ENCODE measurements at regions not wholly inside any gene's neighbourhood (a gene's known extent, or its start where the extent isn't known, plus 50 kb on each side); places are given as distances from the start of the nearest gene placed in this dataset.

DNA sequence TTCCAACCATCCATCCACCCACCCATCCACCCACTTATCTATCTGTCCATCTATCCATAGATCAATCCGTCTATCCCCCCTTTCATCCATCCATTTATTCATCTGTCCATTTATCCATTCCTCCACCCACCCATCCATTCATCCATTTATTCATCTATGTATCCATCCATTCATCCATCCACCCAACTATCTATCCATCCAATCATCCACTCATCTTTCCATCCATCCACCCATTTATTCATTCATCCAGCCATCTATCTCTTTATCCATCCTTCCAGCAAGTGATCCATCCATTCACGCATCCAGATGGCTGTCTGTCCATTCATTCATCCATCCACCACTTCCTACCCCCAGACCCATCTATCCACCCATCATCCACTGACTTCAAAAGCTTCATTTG is 84.0 kb upstream of the CD99 start:
- no peak for DNase-seq

DNA sequence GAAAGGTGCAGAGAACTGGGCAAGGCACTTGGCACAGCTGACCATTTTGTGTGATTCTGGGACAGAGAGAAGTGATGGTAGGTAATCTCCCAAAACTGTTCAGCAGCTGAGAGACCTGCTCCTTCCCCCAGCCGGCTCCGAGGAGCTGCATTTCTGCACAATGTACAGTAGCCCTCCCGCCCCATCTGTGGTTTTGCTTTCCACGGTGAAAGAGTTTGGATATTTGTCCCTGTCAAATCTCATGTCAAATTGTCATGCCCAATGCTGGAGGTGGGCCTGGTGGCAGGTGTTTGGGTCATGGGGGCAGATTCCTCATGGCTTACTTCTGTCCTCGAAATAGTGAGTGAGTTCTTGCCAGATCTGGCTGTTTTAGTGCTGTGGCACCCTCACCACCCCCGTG is 90.5 kb upstream of the CD99 start:
- DNase-seq, result no peak

GRCh38 chrX:2596555-2597255 is 94.4 kb upstream of the CD99 start:
- no peak for DNase-seq

GRCh38 chrX:2596045-2596444 is 95.0 kb upstream of the CD99 start:
- DNase-seq, result no peak

- DNase-seq, result no peak
These were observed 94.5 kb upstream of the DHRSX start for GRCh38 chrX:2595258-2595657.

DNA sequence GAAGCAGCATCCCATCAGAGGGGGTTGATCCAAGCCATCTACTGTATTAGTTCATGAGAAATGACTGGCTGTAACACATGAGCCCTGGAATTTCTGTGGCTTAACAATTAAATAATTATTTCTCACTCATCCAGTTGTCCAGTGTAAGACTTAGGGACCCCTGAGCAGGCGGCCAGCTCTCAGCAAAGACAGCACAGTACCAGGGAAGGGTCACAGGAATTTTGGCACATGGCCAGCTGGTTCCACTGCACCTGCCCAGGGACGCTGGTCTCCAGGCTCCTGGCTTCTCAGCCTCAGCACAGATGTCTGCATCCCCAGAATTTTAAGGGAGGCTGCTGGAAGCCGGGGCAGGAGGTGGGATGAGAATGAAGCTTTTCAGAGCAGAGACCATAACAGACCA is 93.7 kb upstream of the DHRSX start:
- DNase-seq, result no peak

GRCh38 chrX:2592279-2592678 is 91.5 kb upstream of the DHRSX start:
- no peak for DNase-seq

- no peak for DNase-seq
These were observed 88.6 kb upstream of the DHRSX start for GRCh38 chrX:2589186-2590020.

GRCh38 chrX:2588049-2588448 is 87.3 kb upstream of the DHRSX start:
- no peak for DNase-seq

DNA sequence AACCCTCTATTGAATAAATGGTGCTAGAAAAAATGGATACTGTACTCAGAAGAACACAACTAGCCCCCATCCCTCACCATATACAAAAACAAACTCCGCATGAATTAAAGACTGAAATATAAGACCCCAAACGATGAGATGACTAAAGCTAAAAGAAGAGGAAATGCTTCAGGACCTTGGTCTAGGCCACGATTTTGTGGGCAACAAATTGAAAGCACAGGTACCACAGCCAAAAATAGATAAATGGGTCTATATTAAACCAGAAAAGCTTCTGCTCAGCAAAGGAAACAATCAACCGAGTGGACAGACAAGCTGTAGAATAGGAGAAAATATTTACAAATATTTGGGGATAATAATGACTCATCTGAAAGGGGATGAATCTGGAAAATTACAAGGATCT is 86.4 kb upstream of the DHRSX start:
- no peak for DNase-seq

DNA sequence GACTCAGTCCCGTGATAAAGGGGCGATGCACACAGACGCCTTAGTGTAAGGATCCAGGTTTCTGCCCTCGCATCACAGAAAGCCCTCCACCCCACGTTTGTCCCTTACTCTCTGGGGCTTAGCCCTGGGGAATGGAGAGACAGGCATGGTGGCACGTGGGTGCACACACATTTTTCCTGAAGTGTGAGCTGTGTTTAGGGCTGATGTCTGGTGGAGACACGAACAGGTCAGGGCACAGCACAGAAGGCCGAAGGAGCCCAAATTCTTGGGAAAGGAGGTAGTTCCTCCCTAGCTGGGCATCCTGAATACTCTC is 84.3 kb upstream of the DHRSX start:
- DNase-seq, result no peak

- no peak for DNase-seq
These were observed 83.7 kb upstream of the DHRSX start for GRCh38 chrX:2584251-2585157.

DNA sequence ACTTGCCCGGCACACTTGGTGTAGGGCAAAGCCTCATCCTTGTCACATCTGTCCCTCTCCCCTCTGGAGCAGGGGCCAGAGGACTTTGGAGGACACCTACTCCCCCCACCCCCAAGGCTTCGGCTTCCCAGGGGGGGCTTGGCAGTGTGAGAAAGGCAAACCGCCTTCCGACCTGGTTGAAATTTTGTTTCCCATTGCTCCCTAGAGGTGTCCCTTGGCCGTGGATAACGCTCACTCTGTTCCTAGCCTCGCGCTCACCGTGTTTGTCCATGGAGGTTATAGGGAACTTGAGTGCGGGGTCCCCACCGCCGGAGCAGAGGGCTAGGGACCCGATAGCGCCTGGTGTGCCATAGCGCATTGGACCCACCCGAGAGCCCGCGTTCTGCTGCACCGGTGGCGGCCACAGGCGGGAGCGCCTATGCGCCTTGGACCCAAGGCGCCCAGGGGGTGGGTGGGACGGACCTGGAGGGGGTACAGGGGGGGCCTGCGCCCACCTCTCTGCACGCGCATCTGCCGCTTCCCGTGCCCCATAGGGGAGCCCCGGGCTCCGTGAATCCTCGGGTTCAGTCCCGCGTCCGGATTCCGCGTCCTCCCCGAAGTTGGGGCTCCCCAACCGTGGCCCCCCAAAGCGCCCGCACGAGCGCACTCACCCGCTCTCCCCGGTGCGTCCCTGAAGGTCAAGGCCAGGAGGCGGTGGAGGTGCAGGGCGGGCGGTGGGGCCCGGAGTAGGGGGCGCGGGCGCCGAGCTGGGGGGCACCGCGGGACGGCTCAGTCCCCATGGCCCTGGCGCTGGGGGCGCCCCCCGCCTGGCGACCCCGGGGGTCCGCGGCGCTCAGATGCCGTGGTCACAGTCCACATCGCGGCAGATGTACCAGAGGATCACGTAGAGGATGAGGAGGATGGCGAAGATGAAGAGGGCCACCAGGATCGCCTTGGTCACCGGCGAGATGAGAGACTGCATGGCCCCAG is 82.7 kb upstream of the DHRSX start:
- no peak for DNase-seq

- DNase-seq, result no peak
These were observed 81.9 kb upstream of the DHRSX start for GRCh38 chrX:2582667-2583066.

DNA sequence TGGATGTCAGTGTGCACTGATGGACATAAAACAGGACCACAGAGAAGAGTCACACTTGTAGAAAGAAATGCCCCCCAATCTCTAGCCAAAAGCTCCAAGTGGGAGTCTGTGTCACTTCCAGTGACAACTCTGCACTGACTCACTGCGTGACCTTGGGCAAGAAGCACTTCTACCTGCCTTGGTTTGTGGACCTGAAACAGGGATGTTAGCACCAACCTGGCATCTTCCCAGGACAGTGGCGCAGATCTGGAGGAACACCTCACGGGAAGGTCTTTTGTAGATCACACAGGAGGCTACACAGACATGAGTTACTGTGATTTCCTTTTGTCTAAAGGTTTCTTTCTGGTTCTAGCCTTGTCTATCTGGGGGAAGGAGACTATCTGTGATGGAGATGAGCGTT is 80.5 kb upstream of the DHRSX start:
- DNase-seq, result no peak

- no peak for DNase-seq
These were observed 78.1 kb upstream of the DHRSX start for GRCh38 chrX:2578864-2579263.

DNA sequence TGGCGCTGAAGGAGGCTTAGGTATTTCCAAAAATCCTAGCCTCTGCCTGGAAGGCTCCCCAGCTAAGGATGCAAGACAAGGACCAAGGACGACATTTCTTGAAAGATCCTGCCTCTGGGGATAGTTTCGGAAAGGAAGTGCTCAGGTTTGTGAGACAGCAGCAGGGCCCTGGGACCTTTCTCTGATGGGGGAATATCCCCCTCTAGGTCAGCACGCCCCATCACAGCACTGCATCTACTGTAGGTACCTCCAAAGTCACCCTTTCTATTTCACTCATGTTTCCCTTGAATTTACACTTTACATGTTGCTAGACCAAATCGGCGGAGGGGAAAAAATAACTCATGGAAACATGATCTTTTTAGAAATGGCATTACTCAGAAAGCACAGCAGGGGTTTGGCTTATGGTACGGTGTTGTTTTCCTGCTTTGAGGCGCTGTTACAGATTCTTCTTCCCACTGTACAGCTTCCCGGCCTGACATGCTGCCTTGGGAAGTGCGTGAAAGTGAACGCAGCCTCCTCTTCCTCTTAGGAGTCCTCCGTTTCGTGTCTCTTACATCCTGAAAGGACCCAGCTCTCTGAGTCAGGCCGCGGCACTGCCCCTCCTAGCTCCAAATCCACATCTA is 77.2 kb upstream of the DHRSX start:
- DNase-seq, result no peak

GRCh38 chrX:2576793-2577192 is 76.0 kb upstream of the DHRSX start:
- DNase-seq, result no peak

DNA sequence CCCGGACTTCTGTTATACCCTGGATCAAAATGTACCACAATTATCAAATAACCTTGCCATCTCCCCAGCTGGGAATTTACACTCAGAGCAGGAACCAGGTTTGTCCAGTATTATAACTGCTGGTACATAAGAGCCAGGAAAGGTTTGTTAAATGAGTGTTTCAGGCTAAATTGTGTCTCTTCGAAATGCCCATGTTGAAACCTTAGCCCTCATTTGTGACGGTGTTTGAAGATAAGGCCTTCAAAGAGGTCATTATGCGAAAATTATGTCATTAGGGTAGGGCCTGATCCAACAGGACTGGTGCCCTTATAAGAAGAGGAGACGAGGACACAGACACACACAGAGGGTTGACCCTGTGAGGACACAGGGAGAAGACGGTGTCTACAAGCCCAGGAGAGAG is 73.5 kb upstream of the DHRSX start:
- no peak for DNase-seq

DNA sequence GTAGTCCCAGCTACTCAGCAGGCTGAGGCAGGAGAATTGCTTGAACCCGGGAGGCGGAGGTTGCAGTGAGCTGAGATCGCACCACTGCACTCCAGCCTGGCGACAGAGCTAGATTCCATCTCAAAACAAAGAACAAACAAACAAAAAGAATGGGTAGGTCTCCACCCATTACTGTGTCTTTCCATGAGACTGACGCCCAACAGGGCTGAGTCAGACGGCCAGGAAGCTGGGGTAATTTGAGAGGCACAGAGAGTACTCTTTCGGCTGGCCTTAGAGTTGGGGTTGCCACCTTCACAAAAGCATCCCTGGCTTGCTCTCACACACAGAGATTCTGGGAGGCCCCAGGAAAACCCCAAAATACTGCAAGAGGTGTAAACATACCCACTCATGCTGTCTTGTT is 72.0 kb upstream of the DHRSX start:
- no peak for DNase-seq

DNA sequence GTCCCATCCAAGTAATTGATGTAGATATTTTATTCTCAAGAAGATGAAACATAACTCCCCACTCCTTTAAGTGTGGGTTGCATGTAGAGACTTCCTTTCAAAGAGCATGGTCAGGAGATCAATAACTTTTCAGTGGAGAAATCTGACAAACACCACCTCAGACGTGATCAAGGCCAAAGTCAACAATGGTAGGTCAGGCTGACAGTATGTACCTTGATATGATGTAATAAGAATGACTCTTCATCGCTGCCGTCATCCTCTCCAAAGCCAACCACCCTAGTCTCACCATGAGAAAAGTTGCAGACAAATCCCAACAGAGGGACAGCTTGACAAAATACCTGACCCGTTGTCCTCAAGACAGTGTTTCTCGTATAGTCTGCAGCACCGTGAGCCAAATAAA is 67.3 kb upstream of the DHRSX start:
- DNase-seq, result no peak

GRCh38 chrX:2566055-2566454 is 65.3 kb upstream of the DHRSX start:
- no peak for DNase-seq

Data from inflammatory macrophage treated with lipopolysaccharide for 4 hours (primary cell).